ENCODE measurements at regions not wholly inside any gene's neighbourhood (a gene's known extent, or its start where the extent isn't known, plus 50 kb on each side); places are given as distances from the start of the nearest gene placed in this dataset.

DNA sequence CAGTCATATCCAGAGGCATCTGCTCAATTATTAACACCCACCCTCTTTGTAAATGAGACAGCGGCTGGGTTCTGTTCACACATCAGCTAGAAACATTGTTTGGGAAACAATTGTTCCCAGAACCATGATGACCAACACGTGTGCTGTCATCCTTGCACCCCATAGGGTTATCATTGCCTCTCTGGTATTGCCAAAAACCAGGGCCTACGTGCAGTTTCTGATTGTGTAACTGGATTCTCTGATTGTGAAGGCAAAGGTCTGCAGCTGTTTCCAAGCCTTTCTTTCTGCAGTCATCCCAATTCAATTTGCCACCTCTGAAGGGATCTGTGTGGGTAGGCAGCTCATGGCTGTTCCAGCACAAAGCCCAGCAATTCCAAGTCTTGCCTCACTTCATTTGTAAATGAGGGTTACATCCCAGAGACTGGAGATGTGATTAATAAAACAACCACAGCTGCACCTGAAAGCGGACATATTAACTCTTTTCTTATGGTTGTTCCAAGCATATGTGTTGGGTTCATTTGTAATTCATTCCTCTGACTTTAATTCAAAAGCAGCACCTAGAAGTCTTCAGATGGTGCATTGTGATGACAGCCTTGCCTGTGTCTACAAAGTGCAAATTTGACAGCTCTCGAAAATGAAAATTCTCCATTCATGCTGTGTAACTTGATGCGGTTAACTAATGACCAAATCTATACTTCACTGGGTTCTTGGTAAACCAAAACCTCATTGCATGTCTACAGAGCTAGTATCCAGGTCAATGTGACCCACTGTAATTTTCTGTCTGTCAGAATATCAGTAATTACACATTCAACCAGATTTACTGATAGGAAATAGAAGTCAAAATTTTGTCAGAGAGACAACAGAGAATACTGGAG, 66.6 kb downstream of the YIPF5 start:
- H3K27ac Mint-ChIP-seq = no peak overlapping the region
- H3K27me3 Mint-ChIP-seq = no peaks in the 10 kb centered on the region
- no peaks in the 10 kb centered on the region for H3K9me3 Mint-ChIP-seq (ENCODE audit: low read depth)
- no peaks in the 10 kb centered on the region for H3K36me3 Mint-ChIP-seq
- H3K4me1 Mint-ChIP-seq (ENCODE audit: low read depth) = no peaks in the 10 kb centered on the region
- H3K4me3 Mint-ChIP-seq = no peak overlapping the region

DNA sequence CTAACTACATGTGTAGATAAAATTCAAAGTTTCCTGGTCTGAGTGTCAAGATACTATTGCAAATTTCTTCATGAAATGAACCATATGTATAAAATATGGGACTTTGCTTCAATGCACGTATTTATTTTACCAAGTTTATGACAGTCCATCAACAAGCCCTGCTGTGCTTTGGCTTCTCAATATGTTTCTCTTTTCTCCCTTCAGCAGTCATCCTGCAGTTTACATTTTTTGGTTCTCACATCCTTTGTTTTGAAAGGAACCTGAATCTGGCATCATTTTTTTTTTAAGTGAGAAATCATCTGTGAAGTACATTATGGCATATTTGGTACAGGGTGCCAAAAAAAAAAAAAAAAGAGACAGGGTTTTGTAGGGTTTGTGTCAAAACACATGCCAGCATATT, 65.1 kb downstream of the YIPF5 start:
- no peak overlapping the region for H3K4me3 Mint-ChIP-seq
- H3K36me3 Mint-ChIP-seq = no peaks in the 10 kb centered on the region
- H3K27ac Mint-ChIP-seq = no peak overlapping the region
- H3K9me3 Mint-ChIP-seq (ENCODE audit: low read depth) = no peaks in the 10 kb centered on the region
- no peaks in the 10 kb centered on the region for H3K27me3 Mint-ChIP-seq
- no peaks in the 10 kb centered on the region for H3K4me1 Mint-ChIP-seq (ENCODE audit: low read depth)

DNA sequence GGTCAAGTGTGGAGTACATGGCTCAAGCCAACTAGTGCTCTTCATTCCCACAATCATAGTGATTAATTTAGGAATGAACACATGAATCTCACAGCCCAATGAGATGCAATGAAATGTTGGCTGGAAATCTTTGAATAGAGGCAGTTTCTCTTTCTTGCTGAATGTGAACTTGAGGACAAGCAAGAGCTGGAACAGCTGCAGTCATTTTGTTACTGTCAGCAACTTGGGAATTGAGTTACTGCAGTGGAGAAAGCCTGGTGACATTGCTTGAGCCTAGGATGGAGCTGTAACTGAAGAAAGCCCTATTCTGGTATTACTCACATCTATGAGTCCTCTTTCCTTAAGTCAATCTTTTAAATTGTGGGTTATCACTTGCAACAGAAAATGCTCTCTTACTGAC, 62.3 kb downstream of the YIPF5 start:
- H3K4me3 Mint-ChIP-seq = no peak overlapping the region
- H3K9me3 Mint-ChIP-seq (ENCODE audit: low read depth) = no peaks in the 10 kb centered on the region
- H3K27ac Mint-ChIP-seq = no peak overlapping the region
- H3K36me3 Mint-ChIP-seq = no peaks in the 10 kb centered on the region
- no peaks in the 10 kb centered on the region for H3K4me1 Mint-ChIP-seq (ENCODE audit: low read depth)
- H3K27me3 Mint-ChIP-seq = peaks cover 6% of the 10 kb centered on the region
